ENCODE measurements at regions not wholly inside any gene's neighbourhood (a gene's known extent, or its start where the extent isn't known, plus 50 kb on each side); places are given as distances from the start of the nearest gene placed in this dataset.

- DNase-seq = no peak
Observed at GRCh38 chr2:38448692-38449410, 71.8 kb upstream of the ATL2 start.

GRCh38 chr2:38446906-38447561 lies 70.0 kb upstream of the ATL2 start:
- DNase-seq = no peak

GRCh38 chr2:38446418-38446817 lies 69.3 kb upstream of the ATL2 start:
- no peak for DNase-seq

GRCh38 chr2:38444247-38444646 lies 67.2 kb upstream of the ATL2 start:
- peak; percentile 1 for DNase-seq

- peak; percentile 9 for DNase-seq
Observed at GRCh38 chr2:38442643-38443541, 65.8 kb upstream of the ATL2 start.

- DNase-seq = no peak
Observed at GRCh38 chr2:38441346-38441745, 64.3 kb upstream of the ATL2 start.

GRCh38 chr2:38440655-38441054 lies 63.6 kb upstream of the ATL2 start:
- DNase-seq = no peak

GRCh38 chr2:38439863-38440262 lies 62.8 kb upstream of the ATL2 start:
- DNase-seq = no peak

- no peak for DNase-seq
Observed at GRCh38 chr2:38438883-38439612, 62.0 kb upstream of the ATL2 start.

- no peak for DNase-seq
Observed at GRCh38 chr2:38438133-38438882, 61.2 kb upstream of the ATL2 start.

GRCh38 chr2:38436227-38436664 lies 59.2 kb upstream of the ATL2 start:
- DNase-seq = no peak

- no peak for DNase-seq
Observed at GRCh38 chr2:38435775-38436174, 58.7 kb upstream of the ATL2 start.

- DNase-seq = no peak
Observed at GRCh38 chr2:38434595-38434994, 57.5 kb upstream of the ATL2 start.

GRCh38 chr2:38433607-38433975 lies 56.5 kb upstream of the ATL2 start:
- DNase-seq = peak; percentile 16

GRCh38 chr2:38432820-38433606 lies 55.9 kb upstream of the ATL2 start:
- DNase-seq = no peak

- no peak for DNase-seq
Observed at GRCh38 chr2:38430597-38431207, 53.6 kb upstream of the ATL2 start.

- DNase-seq = no peak
Observed at GRCh38 chr2:38430196-38430595, 53.1 kb upstream of the ATL2 start.

- DNase-seq = no peak
Observed at GRCh38 chr2:38427936-38428335, 50.9 kb upstream of the ATL2 start.

GRCh38 chr2:38427054-38427453 lies 50.0 kb upstream of the ATL2 start:
- DNase-seq = no peak
